GM19463 (cell line): ENCODE measurements at regions not wholly inside any gene's neighbourhood (a gene's known extent, or its start where the extent isn't known, plus 50 kb on each side); places are given as distances from the start of the nearest gene placed in this dataset.
"Not testable (repeated sequence)": the region's sequence is repeated elsewhere in the genome, so short reads cannot be mapped to it uniquely, and the experiment has no call there.

Experiments
- ATAC-seq: cut with Tn5 transposase; IDR thresholded peaks from one replicate; pipeline ENCODE4 v1.9.1; 2021; ENCODE audit warnings: mild to moderate bottlenecking, moderate library complexity; ENCODE audit not compliant: unreplicated experiment

DNA sequence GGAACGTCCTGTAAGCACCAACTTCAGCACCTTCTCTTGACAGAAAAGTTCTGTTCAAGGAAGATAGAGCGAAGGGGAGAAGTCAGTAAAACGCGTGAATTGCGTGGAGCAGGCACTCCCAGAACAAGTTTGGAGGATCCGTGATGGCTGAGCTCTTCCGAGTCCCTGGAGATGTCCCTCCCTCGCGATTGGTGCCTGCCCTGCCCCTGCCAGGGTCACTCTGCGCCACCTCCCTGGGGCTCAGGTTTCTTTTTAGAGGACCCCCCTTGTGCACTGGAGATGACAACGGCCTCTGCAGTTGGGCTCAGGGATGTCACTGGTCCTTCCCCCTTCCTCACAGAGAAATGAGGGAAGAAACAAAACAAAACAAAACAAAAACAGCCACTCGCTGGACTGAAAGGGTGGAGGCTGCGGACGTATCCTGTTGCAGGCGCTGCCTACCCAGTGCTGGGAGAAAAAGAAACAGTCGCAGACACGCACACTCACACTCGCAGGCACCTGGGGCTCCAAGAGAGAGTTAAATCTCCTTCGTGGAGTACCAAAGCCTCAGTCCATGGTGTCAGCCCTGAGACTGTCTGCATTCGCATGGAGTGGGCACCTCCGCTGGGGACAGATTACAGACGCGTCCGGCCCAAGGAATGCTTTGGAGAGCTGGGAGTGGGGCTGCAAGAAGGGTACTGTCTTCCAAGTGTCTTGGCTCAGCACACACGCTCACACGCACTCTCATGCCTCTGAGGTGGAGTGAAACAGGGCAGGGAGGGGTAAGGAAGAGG is 512.7 kb downstream of the SLCO4C1 start:
- no peak for ATAC-seq

DNA sequence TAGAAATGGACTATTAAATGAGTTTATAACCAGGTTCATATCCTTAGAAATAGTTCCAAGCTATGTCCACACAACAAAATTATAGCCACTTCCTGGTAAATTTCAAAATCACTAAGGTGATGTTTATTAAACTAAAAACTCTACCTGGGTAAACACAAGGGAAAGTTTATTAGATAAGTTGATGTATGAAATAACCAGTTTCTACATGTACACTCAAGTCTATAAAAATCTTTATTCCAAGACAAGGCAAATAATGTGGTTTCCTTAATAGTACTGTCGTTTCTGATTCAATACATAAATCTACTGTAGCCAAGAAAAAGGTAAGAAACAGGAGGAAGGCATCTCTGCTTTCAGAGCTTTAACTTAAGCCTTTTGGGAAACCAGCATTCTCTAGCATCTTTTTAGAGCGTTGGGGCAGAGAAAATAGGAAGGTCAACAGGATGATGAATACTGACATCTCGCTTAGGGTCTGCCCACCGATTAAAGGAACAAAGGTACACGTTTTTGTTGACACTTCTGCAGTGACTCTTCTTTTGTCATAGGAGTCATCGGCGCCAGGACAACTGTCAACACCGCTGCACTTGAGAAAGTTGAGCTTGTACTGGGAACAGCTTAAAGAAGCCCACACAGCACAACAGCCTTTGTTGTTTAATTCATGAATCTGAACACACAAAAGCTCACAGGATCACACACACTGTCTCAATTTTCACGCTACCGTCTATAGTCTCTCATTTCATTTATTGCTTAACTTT is 513.6 kb downstream of the SLCO4C1 start:
- ATAC-seq: no peak

DNA sequence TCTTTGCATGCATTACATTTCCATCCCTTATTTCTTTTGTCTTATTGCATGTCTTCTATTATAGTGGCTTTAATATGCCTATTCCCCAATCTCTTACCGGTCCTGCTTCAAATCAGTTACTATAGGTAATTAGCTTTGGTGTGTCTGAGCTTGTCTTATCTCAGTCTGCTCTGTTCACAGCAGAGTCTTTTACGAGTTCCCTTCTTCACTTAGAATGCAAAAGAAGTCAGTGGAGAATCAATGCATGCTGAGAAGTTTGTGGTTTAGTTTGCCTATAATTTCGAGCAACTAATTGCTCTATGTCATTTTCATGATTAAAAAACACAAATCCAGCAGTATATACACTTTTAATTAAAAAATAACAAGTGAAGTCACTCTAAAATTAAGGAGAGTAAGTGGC is 545.0 kb downstream of the SLCO4C1 start:
- no peak for ATAC-seq

DNA sequence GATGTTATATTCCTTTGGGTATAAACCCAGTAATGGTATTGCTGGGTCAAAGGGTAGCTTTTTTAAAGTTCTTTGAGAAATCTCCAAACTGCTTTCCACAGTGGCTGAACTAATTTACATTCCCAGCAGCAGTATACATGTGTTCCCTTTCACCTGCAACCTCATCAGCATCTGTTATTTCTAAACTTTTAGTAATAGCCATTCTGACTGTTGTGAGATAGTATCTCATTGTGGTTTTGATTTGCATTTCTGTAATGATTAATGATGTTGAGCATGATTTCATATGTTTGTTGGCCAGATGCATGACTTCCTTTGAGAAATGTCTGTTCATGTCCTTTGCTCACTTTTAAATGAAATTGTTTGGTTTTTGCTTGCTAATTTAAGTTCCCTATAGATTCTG is 553.1 kb downstream of the SLCO4C1 start:
- not testable (repeated sequence) for ATAC-seq

DNA sequence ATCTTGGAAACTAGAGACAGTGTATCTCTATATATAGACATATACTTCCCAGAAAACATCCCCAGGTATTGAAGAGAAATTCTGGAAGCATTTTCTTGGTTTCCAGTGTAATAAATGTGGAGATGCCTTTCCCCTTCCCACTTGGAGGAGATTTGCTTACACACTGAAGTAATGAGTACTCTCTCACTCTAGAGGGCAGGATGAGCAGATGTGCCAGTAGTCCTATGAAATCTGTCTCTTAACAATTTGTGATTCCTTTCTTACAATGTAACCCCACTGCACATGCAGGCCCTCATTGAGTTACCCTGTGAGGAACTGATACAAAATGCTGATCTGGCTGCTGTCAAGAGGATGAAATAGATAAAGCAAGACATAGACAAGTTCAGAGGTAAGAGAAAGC is 567.2 kb downstream of the SLCO4C1 start:
- ATAC-seq: no peak

DNA sequence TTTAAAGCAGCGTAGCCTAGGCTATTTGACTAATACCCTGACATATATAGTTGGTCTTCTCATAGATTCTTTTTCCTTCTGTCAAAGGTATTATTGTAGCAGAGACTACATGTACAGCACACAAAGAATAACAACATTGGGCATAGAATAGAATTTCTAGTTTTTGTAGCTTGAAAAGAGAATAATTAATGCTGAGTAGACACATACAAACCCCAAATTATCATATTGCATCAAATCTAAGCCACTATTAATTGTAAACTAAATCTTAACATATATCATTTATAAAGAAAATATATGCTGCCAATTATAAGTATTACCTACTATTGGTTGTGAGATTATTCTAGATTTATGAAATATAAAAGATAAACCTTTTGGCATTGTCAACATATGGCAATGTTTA is 574.5 kb downstream of the SLCO4C1 start:
- ATAC-seq: no peak

DNA sequence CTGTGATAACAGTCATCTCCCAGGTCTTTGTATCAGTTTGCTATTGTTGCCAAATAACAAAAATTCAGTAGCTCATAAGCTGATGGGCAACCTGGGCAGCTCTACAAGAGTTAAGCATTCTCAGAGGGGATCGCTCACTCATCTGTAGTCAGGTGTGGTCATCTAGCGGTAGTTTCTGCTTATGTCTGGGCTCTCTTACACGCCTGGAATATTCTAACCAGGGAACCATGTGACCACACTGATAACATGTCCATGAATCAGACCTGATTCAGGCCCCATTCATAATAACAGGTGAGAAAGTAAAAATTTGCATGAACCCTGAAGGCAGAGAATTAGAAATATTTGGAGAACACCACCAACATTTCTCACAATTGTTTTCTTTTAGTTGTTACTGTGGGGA is 576.1 kb downstream of the SLCO4C1 start:
- ATAC-seq: no peak

DNA sequence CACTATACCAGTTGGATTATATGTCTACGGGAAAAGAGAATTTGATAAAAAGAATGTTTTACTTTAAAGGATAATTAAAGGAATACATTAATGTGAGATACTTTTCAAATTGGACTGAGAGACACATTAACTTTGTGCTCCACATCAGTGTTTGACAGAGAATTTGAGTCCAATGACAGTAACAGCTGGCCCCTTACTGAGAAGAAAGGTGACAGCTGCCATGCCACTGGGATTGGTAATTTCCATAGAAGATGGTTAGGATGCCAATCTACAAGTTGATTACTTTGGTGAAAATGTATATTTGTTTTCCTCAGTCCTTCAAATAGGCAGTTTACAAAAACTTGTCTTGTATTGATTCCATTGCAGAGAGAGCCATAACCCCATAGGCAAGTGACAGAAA is 578.4 kb downstream of the SLCO4C1 start:
- no peak for ATAC-seq

DNA sequence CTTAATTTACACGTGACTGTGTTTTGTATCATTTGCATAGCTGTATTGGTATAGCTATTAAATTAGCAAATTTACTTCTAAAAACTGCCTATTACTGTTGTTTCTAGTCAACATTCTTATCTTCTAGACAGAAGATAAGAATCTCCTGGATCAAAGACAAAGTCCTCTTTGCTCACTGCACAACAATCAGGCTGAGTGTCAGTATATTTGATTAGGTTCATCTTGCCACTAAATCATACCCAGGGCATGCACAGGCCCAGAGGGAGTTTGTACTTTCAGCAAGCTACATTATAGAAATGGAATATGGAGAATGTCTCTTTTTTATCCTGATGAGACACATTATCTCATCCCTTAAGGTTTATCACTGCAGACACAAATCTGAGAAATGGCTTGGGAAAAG is 579.1 kb downstream of the SLCO4C1 start:
- ATAC-seq: no peak

DNA sequence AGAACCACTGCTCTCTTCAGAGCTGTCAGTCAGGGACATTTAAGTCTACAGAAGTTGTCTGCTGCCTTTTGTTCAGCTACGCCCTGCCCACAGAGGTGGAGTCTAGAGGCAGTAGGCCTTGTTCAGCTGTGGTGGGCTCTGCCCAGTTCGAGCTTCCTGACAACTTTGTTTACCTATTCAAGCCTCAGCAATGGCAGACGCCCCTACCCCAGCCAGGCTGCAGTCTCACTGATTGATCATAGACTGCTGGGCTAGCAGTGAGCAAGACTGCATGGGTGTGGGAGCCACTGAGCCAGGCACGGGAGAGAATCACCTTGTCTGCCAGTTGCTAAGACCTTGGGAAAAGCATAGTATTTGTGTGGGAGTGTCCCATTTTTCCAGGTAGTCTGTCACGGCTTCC is 580.3 kb downstream of the SLCO4C1 start:
- ATAC-seq: not testable (repeated sequence)

DNA sequence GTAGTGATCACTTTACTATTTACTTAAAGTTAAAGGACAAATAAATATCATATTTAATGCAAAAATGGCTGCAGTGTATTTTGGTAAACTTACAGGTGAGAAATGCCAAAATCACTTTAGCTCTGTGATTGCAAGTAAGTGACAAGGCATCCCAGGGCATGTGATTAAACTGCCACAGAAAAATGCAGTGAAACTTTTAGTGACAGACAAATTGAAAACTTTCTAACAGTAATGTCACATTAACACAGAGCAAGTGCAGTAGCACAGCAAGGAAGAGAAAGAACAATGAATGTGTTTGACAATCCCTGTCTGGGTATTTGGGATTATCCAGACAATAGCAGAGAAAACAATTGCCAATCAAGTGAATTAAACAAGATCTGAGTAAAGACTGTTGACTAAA is 606.8 kb downstream of the SLCO4C1 start:
- ATAC-seq: no peak

DNA sequence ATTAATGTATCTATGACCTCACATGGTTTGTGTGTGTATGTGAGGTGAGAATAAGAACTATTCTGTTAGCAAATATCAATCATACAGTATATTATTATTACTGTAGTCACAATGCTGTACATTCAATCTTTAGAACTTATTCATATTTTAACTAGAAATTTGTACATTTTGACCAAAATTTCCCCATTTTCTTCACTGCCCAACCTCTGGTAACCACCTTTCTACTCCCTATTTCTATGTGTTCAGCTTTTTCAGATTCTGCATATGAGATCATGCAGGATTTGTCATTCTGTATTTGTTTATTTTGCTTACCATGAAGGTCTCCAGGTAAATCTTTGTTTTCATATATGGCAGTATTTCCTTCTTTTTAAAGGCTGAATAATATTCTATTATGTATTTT is 607.9 kb downstream of the SLCO4C1 start:
- ATAC-seq: no peak

DNA sequence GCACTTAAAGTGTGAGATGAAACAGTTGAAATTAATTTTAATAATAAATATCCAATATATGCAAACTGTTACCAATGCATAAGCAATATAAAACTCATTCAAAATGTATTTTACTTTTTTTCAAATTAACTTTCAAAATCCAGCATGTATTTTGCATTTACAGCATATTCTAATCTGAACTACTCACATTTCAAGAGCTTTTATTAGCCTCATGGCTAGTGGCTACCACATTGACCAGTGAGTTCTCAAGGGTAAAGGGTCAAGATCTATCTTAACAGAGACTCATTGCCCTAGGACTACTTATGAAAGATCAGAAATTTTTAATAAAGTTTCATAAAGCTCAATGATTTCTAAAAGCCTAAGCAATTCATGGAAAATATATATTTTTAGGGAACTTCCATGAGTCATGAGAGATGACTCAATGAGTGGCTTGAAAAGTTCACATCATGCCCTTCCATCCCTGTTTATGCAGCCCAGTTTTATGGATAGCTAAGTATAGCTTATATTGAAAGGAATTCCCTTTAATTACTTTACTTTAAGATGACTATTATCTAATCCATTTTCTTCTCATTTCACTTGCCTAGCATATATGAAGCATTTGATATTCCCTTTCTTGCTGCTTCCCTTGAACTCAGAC is 608.6 kb downstream of the SLCO4C1 start:
- ATAC-seq: no peak

DNA sequence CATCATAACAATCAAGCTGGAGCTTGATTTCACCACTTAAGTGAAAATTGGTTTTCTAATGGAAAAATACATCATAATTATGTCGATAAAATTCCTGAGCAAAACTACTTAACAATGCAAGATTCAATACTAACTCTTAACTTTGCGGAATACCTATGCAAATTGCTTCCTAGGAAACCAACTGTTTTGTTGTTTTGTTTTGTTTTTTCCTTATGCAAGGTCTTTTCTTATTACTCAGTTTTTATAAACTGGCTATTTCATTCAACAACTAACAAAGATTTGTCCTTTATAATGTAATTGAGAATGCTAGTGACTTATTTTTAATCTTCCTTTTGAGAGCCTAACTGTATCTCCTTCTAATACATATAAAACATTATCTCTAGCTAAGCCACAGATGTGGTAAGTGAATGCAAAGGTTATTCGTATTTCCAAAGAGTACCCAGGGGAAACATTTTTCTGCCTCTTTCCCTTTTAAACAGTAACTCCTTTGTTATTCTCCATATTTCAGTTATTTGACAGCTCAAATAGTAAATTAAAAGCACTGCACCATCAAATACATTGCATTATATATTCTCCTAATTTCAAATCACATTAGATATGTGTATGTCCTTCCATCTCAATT is 609.4 kb downstream of the SLCO4C1 start:
- no peak for ATAC-seq

DNA sequence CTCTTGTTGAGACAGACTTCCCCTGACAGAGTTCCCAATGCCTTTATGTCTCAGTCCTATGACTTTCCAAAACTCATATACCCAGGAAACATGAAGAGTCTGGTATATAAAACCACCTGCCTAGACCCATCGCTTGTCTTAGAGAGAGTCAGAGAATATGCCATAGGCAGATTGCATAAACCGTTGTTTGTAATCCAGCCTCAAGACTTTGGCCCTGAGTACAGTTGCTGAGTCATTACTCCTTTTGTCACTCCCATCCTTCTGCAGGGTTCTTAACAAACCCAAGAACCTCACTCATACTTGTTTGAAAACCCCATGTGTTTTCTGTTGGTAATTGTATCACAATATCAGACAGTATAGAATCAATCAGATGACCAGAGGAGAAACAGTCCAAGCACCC is 616.3 kb downstream of the SLCO4C1 start:
- ATAC-seq: no peak

DNA sequence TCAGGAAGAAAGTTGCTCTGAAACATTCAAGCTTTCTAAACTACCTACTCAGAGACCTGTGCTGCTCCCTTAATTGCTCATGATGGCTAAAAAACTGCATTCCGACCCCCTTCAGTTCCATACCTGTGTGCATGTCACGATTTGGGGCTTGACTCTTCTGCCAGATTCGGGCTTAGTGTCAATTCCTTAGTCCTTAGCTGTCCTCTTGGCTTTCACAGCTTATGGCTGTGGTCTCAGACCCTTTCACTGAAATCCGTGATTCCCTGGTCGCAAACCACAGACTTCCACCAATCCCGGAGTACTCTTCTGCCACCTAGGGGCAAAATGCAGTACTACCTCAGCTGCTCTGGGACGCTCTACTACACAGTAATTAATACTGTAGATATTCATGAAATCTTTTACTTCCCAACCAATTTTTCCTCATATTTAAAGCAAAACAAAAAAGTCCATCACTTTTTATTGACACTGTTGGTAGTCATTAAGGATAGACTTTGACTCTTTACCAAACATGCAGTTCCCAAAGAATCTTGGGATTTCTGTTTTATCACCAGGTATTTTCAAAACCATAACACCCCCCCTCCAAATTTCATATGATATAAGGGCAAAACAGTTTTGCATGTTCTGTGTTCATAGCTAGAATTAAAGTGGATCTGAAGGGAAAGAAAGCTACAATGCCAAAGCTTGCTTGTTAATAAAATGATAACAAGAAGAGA is 617.4 kb downstream of the SLCO4C1 start:
- ATAC-seq: peak; percentile 88

DNA sequence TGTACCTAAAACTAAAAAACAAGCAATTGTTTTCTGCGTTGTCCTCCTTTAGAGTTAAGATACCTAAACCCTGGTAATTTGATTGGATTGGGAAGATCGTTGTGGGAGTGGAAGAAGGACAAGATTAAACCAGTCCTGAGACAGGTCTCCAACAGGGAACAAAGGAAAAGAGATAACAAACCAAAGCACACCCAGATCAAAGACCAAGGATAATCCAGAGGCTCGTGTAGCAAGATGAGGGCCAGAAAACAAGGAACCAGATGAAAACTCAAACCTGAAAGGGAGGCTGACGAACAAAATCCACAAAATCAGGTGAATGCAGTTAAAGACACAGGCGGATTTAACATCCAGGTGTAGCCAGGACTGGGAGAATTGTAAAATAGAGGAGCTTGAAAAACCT is 618.1 kb downstream of the SLCO4C1 start:
- no peak for ATAC-seq

DNA sequence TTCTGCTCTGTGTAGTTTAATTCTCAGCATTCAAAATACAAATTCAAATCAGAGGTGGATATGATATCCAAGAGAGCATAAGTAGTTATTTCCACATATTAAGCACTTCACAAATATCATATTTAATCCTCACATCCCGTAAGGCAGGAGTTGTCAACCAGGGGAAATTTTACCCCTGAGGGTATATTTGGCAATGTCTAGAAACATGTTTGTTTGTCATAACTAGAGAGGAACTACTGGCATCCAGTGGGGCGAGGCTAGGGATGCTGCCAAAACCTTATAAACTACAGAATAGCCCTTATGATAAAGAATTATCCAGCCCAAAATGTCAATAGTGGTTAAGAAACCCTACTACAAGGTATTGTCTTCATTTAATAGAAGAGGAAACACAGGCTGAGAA is 619.4 kb downstream of the SLCO4C1 start:
- ATAC-seq: no peak

DNA sequence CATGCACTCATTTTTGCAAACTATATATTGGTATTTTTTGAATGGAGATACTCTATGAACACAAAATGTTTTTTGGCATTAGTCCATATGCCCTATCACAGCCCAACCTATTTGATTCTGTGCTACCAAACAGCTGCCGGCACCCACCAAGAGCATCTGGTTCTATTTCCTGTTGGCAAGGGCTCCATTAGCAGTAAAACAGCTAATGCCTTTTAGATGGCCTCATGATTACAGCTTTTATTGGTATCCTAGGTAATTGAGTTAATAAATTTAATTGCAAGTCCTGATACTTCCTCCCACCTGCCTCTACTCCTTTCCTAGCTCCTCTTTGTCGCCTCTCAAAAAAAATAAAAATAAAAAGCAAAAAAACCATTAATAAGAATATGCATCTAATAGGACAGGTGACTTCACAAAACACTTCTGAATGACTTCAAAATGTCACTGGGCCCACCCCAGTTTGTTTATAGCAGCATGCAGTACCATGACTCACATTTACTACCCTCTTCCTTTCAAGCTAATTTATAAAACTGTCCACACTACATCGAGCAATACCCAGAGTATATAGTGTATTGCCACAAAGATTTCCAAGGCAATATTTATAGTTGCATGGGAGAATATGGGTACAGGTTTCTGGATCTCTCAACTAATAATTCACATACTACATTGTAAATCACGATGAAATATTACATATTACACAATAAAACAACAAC is 620.4 kb downstream of the SLCO4C1 start:
- ATAC-seq: no peak

DNA sequence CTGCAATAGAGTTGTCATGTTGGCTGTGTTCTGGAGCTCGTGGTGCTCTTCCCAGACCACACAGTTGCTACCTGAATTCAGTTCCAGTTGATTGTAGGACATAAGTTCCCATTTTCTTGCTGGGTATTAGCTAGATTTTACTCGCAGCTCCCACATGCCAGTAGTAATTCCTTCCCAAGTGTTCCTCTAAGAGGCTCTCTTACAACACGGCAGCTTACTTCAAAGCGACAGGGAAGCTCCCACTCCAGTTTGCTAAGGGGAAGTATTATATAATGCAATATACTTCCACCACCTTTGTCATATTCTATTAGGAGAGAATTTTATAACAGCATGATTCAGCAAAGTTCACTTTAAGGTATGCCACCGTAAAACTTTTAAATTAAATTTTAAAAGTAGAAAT is 623.0 kb downstream of the SLCO4C1 start:
- ATAC-seq: no peak
